ENCODE measurements at regions not wholly inside any gene's neighbourhood (a gene's known extent, or its start where the extent isn't known, plus 50 kb on each side); places are given as distances from the start of the nearest gene placed in this dataset.

- peak; percentile 38 for TF ChIP-seq CTCF (IDR thresholded peaks at IDR 0.05; ENCODE audit: low read depth, low read length, poor library complexity, severe bottlenecking)
- TF ChIP-seq EZH2phosphoT487 (IDR thresholded peaks at IDR 0.05; ENCODE audit: borderline replicate concordance, low read length): no peak
Measured at GRCh38 chr11:55106391-55106790, 155.6 kb upstream of the TRIM48 start.
